HG03565 (cell line): ENCODE measurements at regions not wholly inside any gene's neighbourhood (a gene's known extent, or its start where the extent isn't known, plus 50 kb on each side); places are given as distances from the start of the nearest gene placed in this dataset.

Experiments
- ATAC-seq: cut with Tn5 transposase; IDR thresholded peaks from one replicate; pipeline ENCODE4 v1.9.1; 2021; ENCODE audit warnings: mild to moderate bottlenecking, moderate library complexity; ENCODE audit not compliant: unreplicated experiment

- ATAC-seq, result no peak
These were observed 129.5 kb downstream of the SLC38A6 start for GRCh38 chr14:61110316-61111082.

GRCh38 chr14:61109288-61109687 lies 128.2 kb downstream of the SLC38A6 start:
- ATAC-seq, result no peak

DNA sequence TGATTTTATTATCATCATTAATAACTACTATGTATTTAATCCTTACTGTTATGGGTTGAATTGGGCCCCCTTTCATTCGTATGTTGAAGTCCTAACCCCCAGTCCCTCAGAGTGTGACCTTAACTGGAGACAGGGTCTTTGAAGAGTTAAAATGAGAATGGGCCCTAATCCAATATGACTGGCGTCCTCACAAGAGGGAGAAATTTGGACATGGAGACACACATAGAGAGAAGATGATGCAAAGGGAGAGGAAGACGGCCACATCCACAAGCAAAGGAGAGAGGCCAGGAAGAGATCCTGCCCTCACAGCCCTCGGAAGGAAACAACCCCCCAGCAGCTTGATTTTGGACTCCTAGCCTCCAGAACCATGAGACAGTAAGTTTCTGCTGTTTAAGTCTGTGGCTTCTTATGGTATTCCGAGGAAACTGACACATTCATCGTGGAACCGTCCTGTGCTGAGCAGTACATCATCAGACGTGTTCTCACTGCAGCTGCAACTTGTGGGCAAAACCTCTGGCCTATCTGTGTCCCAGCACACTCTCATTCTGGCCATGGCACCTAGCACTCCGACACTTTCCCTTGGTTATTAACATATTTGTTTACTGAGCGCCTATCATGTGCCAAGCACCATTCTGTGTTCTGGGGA lies 127.6 kb downstream of the SLC38A6 start:
- no peak for ATAC-seq

DNA sequence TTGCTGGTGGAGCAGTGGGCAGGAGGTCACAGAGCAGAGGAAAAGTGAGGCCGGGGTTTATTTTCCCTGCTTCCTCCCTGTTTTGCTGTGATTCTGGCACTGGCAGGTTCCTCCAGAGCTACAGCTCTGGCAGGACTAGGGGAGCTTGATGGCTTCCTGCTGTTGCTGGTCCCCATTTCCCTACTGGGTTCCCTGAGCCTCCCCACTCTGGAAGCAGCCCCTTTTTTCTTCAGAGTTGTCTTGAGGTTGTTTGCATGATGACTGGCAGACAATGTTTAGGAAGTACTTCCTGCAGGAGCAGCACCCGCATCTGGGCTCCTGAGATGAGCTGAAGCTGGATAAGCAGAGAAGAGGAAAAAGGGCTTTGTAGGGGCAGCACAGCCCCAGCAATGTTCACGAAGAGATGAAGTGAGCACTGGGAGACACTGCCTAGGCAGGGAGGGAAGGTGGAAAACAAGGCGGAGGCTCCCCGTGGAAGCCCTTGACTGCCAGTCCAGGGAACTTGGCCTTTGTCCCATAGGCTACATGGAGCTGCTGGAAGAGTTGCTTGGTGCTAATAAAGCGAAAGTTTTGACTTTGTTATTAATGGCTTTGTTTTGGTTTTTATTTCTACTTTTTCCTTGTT lies 126.9 kb downstream of the SLC38A6 start:
- no peak for ATAC-seq

GRCh38 chr14:61106959-61107641 lies 126.1 kb downstream of the SLC38A6 start:
- no peak for ATAC-seq

DNA sequence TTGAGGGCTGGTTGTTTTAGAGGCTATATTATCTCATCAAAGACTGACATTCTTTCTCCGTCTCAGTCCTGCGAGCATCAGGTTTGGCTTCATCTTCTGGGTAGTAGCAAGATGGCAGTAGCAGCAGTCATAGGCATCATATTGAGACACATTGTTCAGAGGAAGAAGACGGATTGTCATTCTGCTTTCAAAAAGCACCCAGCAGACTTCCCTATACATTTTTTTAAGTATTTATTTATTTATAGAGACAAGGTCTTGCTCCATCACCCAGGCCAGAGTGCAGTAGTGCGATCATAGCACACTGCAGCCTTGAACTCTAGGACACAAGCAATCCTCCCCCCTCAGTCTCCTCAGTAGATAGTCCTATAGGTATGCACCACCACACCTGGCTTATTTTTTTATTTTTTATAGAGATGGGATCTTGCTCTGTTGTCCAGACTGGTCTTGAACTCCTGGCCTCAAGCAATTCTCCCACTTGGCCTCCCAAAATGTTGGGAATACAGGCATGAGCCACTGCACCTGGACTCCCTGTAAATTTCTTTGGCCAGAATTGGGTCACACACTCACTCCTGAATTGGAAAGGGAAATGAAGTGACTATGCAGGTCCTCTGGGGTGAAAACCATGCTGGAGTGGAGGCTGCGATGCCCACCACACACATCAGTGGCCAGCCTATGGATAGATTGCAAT lies 125.4 kb downstream of the SLC38A6 start:
- ATAC-seq, result no peak

DNA sequence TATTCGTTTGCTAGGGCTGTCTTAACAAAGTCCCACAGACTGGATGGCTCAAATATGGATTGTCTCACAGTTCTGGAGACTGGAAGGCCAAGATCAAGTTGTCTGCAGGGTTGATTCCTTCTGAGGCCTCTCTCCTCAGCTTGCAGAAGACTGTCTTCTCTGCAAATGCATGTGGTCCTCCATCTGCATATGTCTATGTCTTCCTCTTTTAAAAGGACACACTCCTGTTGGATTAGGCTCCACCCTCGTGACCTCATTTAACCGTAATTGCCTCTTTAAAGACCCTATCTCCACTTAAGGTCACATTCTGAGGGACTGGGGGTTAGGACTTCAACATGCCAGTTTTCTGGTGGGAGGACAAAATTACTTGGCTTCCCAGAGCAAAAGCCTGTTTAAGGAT lies 123.3 kb downstream of the SLC38A6 start:
- no peak for ATAC-seq

DNA sequence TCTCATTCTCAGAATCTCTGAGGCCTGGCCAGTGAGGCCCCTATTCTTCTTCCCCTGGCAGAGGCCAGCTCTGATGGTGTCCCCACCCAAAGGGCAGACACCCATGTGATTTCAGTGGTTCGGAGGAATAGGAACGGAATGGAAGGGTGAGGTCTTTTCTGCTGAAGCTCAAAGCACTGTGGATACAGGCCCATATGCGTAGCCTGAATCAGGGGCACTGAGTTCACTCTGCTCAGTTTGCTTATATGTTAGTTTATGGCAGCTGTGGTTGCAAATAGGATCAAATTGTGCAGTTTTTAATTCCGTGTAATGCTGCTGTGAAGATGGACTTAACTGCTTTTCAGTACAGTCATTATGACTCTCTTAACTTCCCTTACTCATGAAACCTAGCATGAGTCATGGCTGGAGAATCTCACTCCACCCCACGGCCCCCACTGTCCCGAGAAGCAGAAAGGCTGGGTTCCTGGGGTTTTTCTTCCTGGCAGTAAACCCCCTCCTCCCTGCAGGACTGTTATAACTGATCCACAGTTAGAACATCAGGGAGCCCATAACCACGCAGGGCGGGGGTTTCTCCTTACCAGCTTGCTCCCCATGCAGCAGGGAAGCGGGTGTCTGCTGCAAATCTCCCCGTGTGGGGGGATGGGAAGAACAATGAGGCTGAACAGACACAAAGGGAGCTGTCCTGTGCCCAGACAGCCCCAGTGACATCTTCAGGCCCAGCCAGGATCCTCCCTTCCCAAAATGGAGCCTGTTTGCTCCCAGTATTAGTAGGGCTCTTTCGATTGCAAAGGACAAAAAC lies 122.7 kb downstream of the SLC38A6 start:
- peak; percentile 71 for ATAC-seq

DNA sequence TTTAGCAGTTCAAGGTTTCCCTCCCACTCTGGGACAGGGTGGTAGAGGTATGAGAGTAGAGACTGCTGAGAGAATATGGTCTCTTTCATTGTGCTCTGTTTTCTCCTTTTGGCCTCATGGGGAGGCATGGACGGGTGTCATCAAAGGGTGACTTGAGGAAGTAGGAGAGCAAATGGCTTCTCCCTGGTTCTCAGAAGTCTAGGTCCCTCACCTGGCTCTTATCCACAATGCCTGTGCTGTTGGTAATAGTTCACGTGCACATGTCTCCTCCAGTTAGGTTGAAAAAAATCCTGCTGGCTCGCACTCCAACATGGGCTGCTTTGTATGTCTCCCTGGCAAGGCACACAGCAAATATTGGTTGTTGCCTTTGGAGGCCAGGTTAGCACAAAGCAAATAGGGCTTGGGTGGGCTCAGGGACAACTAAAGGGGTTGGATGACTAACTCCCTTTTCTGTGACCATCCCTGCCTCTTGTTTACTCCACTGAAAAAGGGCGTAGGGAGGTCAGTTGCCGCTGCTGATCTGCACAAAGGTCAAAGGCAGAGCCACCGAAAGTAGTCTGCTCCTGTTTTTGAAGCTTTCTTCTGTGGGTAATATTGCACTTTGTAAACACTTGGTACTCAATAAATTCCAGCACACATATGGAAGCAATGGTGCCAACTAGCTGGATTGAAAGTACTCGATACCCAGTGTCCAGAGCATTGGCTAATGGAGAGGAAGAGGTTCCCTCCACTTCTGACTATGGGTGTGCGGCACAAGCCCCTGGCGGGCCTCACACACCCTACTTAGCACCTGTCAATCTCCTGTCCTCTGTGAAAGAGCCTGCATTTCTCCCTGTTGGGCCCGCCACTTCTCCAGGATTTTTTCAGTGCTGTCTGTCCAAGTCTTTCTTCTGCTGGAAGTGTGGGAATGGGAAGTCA lies 121.8 kb downstream of the SLC38A6 start:
- no peak for ATAC-seq
